EL (cell line): ENCODE measurements at regions not wholly inside any gene's neighbourhood (a gene's known extent, or its start where the extent isn't known, plus 50 kb on each side); places are given as distances from the start of the nearest gene placed in this dataset.
"Not testable (repeated sequence)": the region's sequence is repeated elsewhere in the genome, so short reads cannot be mapped to it uniquely, and the experiment has no call there.

Source experiments
- DNase-seq: peaks from one replicate; pipeline ENCODE4 v3.0.0-alpha.2; 2016

GRCh38 chr5:39726467-39726866 lies 301.7 kb upstream of the DAB2 start:
- DNase-seq = no peak

GRCh38 chr5:39721394-39721793 lies 296.6 kb upstream of the DAB2 start:
- DNase-seq = no peak

- DNase-seq = peak; percentile 53
Measured at GRCh38 chr5:39720136-39720535, 295.4 kb upstream of the DAB2 start.

- DNase-seq = peak; percentile 32
Measured at GRCh38 chr5:39717176-39717897, 292.6 kb upstream of the DAB2 start.

GRCh38 chr5:39716532-39717028 lies 291.8 kb upstream of the DAB2 start:
- peak; percentile 73 for DNase-seq

GRCh38 chr5:39714036-39714698 lies 289.4 kb upstream of the DAB2 start:
- peak; percentile 71 for DNase-seq

GRCh38 chr5:39713250-39713916 lies 288.6 kb upstream of the DAB2 start:
- DNase-seq = peak; percentile 17

GRCh38 chr5:39712316-39713249 lies 287.8 kb upstream of the DAB2 start:
- DNase-seq = no peak

- DNase-seq = no peak
Measured at GRCh38 chr5:39711821-39712220, 287.0 kb upstream of the DAB2 start.

GRCh38 chr5:39709032-39709431 lies 284.3 kb upstream of the DAB2 start:
- DNase-seq = no peak

- DNase-seq = no peak
Measured at GRCh38 chr5:39702928-39703327, 278.1 kb upstream of the DAB2 start.

- no peak for DNase-seq
Measured at GRCh38 chr5:39700523-39700922, 275.7 kb upstream of the DAB2 start.

- peak; percentile 40 for DNase-seq
Measured at GRCh38 chr5:39698838-39699560, 274.2 kb upstream of the DAB2 start.

GRCh38 chr5:39697881-39698280 lies 273.1 kb upstream of the DAB2 start:
- no peak for DNase-seq

- peak; percentile 13 for DNase-seq
Measured at GRCh38 chr5:39696672-39697398, 272.1 kb upstream of the DAB2 start.

- no peak for DNase-seq
Measured at GRCh38 chr5:39691993-39692392, 267.2 kb upstream of the DAB2 start.

- DNase-seq = no peak
Measured at GRCh38 chr5:39691136-39691535, 266.4 kb upstream of the DAB2 start.

- no peak for DNase-seq
Measured at GRCh38 chr5:39689919-39690318, 265.1 kb upstream of the DAB2 start.

- not testable (repeated sequence) for DNase-seq
Measured at GRCh38 chr5:39687924-39688323, 263.1 kb upstream of the DAB2 start.

GRCh38 chr5:39680213-39680612 lies 255.4 kb upstream of the DAB2 start:
- DNase-seq = no peak

- no peak for DNase-seq
Measured at GRCh38 chr5:39678534-39678933, 253.8 kb upstream of the DAB2 start.
